Activated CD8-positive, alpha-beta memory T cell treated with anti-CD3 and anti-CD28 coated beads, Interleukin-2, amount 10 ng/mL, durations not matched to agents 7 days and 5 days (primary cell): ENCODE measurements at regions not wholly inside any gene's neighbourhood (a gene's known extent, or its start where the extent isn't known, plus 50 kb on each side); places are given as distances from the start of the nearest gene placed in this dataset.

Experiments
- ATAC-seq: fragments of 150-1000 bp; cut with Tn5 transposase; one replicate; pipeline ENCODE4 v1.10.0; 2021; ENCODE audit warnings: moderate library complexity
- CTCF ChIA-PET: fragments of 350-600 bp; sonication (Branson Sonifier 250); formaldehyde crosslinking; loops from one replicate; lab custom pipeline; 2021; ENCODE audit warnings: antibody characterized with exemption; lab: Charles Lee
- DNase-seq: peaks from one replicate; pipeline ENCODE4 v3.0.0-alpha.2; 2020
- H3K27ac Mint-ChIP-seq: one replicate; pipeline ENCODE4 v1.8.0; 2021; ENCODE audit warnings: mild to moderate bottlenecking, mixed read lengths
- H3K27me3 Mint-ChIP-seq: one replicate; pipeline ENCODE4 v1.8.0; 2021; ENCODE audit warnings: mixed read lengths
- H3K36me3 Mint-ChIP-seq: one replicate; pipeline ENCODE4 v1.8.0; 2021; ENCODE audit warnings: mild to moderate bottlenecking, mixed read lengths
- H3K4me1 Mint-ChIP-seq: one replicate; pipeline ENCODE4 v1.8.0; 2021; ENCODE audit warnings: mixed read lengths
- H3K4me3 Mint-ChIP-seq: one replicate; pipeline ENCODE4 v1.8.0; 2021; ENCODE audit warnings: mild to moderate bottlenecking, moderate library complexity, mixed read lengths
- H3K9me3 Mint-ChIP-seq: one replicate; pipeline ENCODE4 v1.8.0; 2022; ENCODE audit warnings: low read depth, mixed read lengths

DNA sequence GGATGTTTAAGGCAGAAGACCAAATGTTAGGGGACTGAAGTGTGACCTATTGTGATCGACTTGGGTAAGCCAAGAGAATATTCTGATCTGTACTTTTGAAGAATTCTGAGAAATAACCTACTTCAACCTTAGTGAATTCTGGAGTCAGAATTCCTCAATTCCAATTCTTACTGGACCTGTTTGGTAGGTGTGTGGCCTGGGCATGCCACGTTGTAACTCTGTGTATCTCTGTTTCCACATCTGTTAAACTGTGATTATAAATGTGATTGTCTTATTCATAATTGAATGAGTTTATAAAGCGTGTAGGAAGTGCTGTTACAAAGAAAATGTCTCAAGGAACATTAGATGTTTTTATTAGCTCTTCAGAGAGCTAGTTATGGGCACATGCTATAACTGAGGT is 64.5 kb downstream of the TUSC1 start:
- ATAC-seq = no peak
- CTCF ChIA-PET = no interaction called here
- Mint-ChIP-seq H3K27ac (no peak overlapping the region), H3K36me3 (no peaks in the 10 kb centered on the region), H3K4me3 (no peak overlapping the region), H3K4me1 (no peaks in the 10 kb centered on the region), H3K9me3 (peaks cover 7% of the 10 kb centered on the region), H3K27me3 (no peaks in the 10 kb centered on the region)
- no peak for DNase-seq

DNA sequence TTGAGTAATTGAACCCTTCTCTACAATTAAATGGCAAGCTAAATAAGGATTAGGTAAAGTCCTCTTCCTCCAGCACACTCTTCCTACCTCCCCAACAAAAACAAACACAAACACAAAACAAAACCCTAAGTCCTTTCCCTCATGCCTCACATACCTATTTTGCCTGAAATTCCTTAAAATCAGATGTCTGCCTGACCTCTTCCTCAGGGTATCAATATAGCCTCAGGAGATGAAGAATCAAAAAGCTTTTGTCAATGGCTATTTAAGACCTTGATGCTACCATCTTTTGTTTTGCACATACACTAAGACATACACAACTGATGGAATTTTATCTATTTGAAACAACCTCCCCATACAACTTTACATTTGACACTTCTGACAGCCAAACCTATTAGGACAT is 75.1 kb downstream of the TUSC1 start:
- Mint-ChIP-seq H3K27ac (no peak overlapping the region), H3K9me3 (peaks cover 5% of the 10 kb centered on the region), H3K27me3 (no peaks in the 10 kb centered on the region), H3K36me3 (no peaks in the 10 kb centered on the region), H3K4me1 (no peaks in the 10 kb centered on the region), H3K4me3 (no peak overlapping the region)
- ATAC-seq (no peak), DNase-seq (no peak)
- CTCF ChIA-PET = no interaction called here

GRCh38 chr9:25602400-25603044 is 75.7 kb downstream of the TUSC1 start:
- no peak for DNase-seq
- no peak overlapping the region for H3K27ac Mint-ChIP-seq
- H3K36me3 Mint-ChIP-seq = no peaks in the 10 kb centered on the region
- H3K4me1 Mint-ChIP-seq = no peaks in the 10 kb centered on the region
- ATAC-seq = no peak
- no peaks in the 10 kb centered on the region for H3K27me3 Mint-ChIP-seq
- CTCF ChIA-PET = no interaction called here
- peaks cover 5% of the 10 kb centered on the region for H3K9me3 Mint-ChIP-seq
- no peak overlapping the region for H3K4me3 Mint-ChIP-seq

- H3K4me3 Mint-ChIP-seq = no peak overlapping the region
- no peaks in the 10 kb centered on the region for H3K36me3 Mint-ChIP-seq
- no peaks in the 10 kb centered on the region for H3K4me1 Mint-ChIP-seq
- peaks cover 7% of the 10 kb centered on the region for H3K9me3 Mint-ChIP-seq
- CTCF ChIA-PET = no interaction called here
- no peak for DNase-seq
- no peaks in the 10 kb centered on the region for H3K27me3 Mint-ChIP-seq
- no peak overlapping the region for H3K27ac Mint-ChIP-seq
- no peak for ATAC-seq
Observed at GRCh38 chr9:25600501-25600900, 77.7 kb downstream of the TUSC1 start.

DNA sequence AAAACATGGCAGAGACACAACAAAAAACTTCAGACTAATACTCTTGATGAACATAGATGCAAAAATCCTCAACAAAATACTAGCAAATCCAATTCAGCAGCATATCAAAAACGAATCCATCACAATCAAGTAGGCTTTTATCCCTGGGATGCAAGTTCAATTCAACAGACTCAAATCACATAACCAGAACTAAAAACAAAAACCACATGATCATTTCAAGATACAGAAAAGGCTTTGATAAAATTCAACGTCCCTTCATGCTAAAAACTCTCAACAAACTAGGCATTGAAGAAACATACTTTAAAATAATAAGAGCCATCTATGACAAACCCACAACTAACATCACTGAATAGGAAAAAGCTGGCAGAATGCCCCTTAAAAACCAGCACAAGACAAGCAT is 93.6 kb downstream of the TUSC1 start:
- Mint-ChIP-seq H3K36me3 (no peaks in the 10 kb centered on the region), H3K27ac (no peak overlapping the region), H3K4me1 (no peaks in the 10 kb centered on the region), H3K27me3 (no peaks in the 10 kb centered on the region), H3K4me3 (no peak overlapping the region), H3K9me3 (peaks cover 18% of the 10 kb centered on the region)
- CTCF ChIA-PET = no interaction called here
- DNase-seq (no peak), ATAC-seq (no peak)

DNA sequence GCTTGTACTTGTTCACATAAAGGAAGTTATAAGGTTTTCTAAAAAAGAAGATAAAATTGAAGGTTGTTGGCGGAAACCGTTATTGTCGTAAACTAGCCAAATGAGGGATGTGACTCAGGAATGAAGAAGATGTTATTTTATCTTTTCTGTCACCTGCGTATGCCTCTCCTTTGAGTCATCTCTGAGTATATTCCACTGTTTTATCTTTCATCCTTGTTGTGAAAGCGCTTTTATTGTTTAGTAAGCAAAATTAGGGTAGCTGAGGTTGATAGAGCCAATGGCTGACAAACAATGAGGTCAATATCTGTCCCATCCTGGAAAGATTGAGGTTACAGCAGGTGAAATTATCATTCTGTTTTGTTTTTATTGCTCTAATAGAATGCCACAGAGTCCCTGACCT is 105.0 kb downstream of the TUSC1 start:
- ATAC-seq = no peak
- Mint-ChIP-seq H3K4me1 (no peaks in the 10 kb centered on the region), H3K27ac (no peak overlapping the region), H3K4me3 (no peak overlapping the region), H3K27me3 (no peaks in the 10 kb centered on the region), H3K9me3 (peaks cover 13% of the 10 kb centered on the region), H3K36me3 (no peaks in the 10 kb centered on the region)
- DNase-seq = no peak
- CTCF ChIA-PET = no interaction called here

GRCh38 chr9:25571491-25571890 is 106.8 kb downstream of the TUSC1 start:
- DNase-seq = no peak
- Mint-ChIP-seq H3K27me3 (no peaks in the 10 kb centered on the region), H3K4me1 (no peaks in the 10 kb centered on the region), H3K4me3 (no peak overlapping the region), H3K27ac (no peak overlapping the region), H3K9me3 (peaks cover 9% of the 10 kb centered on the region), H3K36me3 (no peaks in the 10 kb centered on the region)
- CTCF ChIA-PET = no interaction called here
- ATAC-seq = no peak

GRCh38 chr9:25570802-25571201 is 107.4 kb downstream of the TUSC1 start:
- Mint-ChIP-seq H3K36me3 (no peaks in the 10 kb centered on the region), H3K9me3 (peaks cover 12% of the 10 kb centered on the region), H3K4me3 (no peak overlapping the region), H3K27me3 (no peaks in the 10 kb centered on the region), H3K4me1 (no peaks in the 10 kb centered on the region), H3K27ac (no peak overlapping the region)
- CTCF ChIA-PET = no interaction called here
- DNase-seq = no peak
- no peak for ATAC-seq

DNA sequence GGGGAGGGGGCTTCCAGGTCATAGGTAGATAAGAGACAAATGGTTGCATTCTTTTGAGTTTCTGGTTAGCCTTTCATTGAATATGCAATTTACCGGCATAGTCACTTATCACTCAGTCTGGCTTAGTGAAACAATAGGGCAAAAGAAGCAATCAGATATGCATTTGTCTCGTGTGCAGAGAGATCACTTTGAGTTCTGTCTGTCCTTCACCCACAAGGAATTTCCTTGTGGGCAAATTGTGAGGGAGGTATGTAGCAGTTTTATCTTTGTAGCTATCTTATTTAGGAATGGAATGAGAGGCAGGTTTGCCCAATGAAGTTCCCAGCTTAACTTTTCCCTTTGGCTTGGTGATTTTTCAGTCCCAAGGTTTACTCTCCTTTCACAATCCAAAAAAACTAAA is 116.1 kb downstream of the TUSC1 start:
- Mint-ChIP-seq H3K27ac (no peak overlapping the region), H3K27me3 (no peaks in the 10 kb centered on the region), H3K36me3 (no peaks in the 10 kb centered on the region), H3K4me3 (no peak overlapping the region), H3K4me1 (no peaks in the 10 kb centered on the region), H3K9me3 (peaks cover 15% of the 10 kb centered on the region)
- ATAC-seq (no peak), DNase-seq (no peak)
- CTCF ChIA-PET = no interaction called here

- Mint-ChIP-seq H3K4me1 (no peaks in the 10 kb centered on the region), H3K27me3 (no peaks in the 10 kb centered on the region)
- ATAC-seq = no peak
Observed at GRCh38 chr9:25557645-25558300, 120.5 kb downstream of the TUSC1 start.

DNA sequence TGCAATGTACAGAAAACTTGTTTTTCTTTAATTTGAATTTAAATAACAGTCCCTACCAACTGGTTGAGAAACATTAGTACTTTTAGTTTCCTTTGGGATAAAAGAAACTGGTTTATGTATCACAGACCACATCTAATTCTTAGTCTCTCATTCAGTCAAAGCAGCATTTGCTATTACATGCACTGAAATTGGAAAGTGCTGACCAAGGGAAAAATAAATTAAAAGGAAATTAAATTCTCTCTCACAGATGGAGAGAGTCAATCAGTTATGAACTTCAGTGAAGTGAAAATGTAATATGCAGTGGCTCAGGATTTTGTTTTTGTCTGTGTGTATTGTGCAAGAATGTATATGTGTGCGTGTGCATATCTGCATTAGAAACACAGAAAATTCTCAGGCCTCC is 121.7 kb downstream of the TUSC1 start:
- ATAC-seq = no peak
- Mint-ChIP-seq H3K27ac (no peak overlapping the region), H3K36me3 (no peaks in the 10 kb centered on the region), H3K9me3 (peaks cover 17% of the 10 kb centered on the region), H3K4me3 (no peak overlapping the region), H3K27me3 (no peaks in the 10 kb centered on the region), H3K4me1 (no peaks in the 10 kb centered on the region)
- CTCF ChIA-PET = no interaction called here
- DNase-seq = no peak

More at GRCh38 chr9:25557645-25558300, 120.5 kb downstream of the TUSC1 start:
- peaks cover 13% of the 10 kb centered on the region for H3K9me3 Mint-ChIP-seq
- DNase-seq = no peak
- H3K36me3 Mint-ChIP-seq = no peaks in the 10 kb centered on the region
- CTCF ChIA-PET = no interaction called here
- H3K4me3 Mint-ChIP-seq = no peak overlapping the region
- no peak overlapping the region for H3K27ac Mint-ChIP-seq

DNA sequence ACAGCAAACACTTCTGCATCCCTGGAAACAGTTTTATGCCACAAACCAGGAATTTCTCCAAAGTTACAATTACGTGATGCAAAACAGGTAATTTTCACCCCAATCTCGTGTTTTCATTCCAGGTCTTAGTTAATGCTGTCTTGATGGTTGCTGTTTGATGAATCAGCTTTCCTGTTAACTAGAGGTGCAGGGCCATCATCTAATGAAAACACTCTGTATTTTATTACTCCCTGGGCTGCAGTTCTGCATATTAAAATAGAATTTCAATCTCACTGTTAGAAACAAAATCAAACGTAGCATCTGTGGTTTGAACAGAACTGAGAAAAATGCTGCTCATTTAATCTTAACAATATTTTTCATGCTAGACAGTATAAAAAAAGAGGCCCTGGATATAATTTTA is 129.4 kb downstream of the TUSC1 start:
- Mint-ChIP-seq H3K4me3 (no peak overlapping the region), H3K9me3 (peaks cover 23% of the 10 kb centered on the region), H3K27ac (no peak overlapping the region), H3K36me3 (no peaks in the 10 kb centered on the region), H3K4me1 (no peaks in the 10 kb centered on the region), H3K27me3 (no peaks in the 10 kb centered on the region)
- CTCF ChIA-PET = no interaction called here
- no peak for DNase-seq
- ATAC-seq = no peak

- CTCF ChIA-PET = no interaction called here
- DNase-seq (no peak), ATAC-seq (no peak)
- no peak overlapping the region for H3K4me3 Mint-ChIP-seq
- H3K27me3 Mint-ChIP-seq = no peaks in the 10 kb centered on the region
- H3K9me3 Mint-ChIP-seq = peaks cover 12% of the 10 kb centered on the region
- no peaks in the 10 kb centered on the region for H3K4me1 Mint-ChIP-seq
- no peak overlapping the region for H3K27ac Mint-ChIP-seq
- H3K36me3 Mint-ChIP-seq = no peaks in the 10 kb centered on the region
Observed at GRCh38 chr9:25543806-25544205, 134.4 kb downstream of the TUSC1 start.

- ATAC-seq (no peak), DNase-seq (no peak)
- Mint-ChIP-seq H3K27me3 (no peaks in the 10 kb centered on the region), H3K4me3 (no peak overlapping the region), H3K9me3 (peaks cover 12% of the 10 kb centered on the region), H3K27ac (no peak overlapping the region), H3K36me3 (no peaks in the 10 kb centered on the region), H3K4me1 (no peaks in the 10 kb centered on the region)
- CTCF ChIA-PET = no interaction called here
Observed at GRCh38 chr9:25542319-25542718, 135.9 kb downstream of the TUSC1 start.
